ENCODE measurements at regions not wholly inside any gene's neighbourhood (a gene's known extent, or its start where the extent isn't known, plus 50 kb on each side); places are given as distances from the start of the nearest gene placed in this dataset.

- Histone ChIP-seq H2AFZ (no peak overlapping the region), H3K9me2 (ENCODE audit: insufficient read depth) (no peaks in the 10 kb centered on the region), H3K27ac (ENCODE audit: low read depth) (no peak overlapping the region), H3K4me1 (ENCODE audit: insufficient read depth) (no peaks in the 10 kb centered on the region), H3F3A (replicated peaks; ENCODE audit: low read depth) (no peaks in the 10 kb centered on the region), H4K20me1 (replicated peaks; ENCODE audit: insufficient read depth) (no peaks in the 10 kb centered on the region), H3K36me3 (ENCODE audit: insufficient read depth) (no peaks in the 10 kb centered on the region), H3K4me2 (no peak overlapping the region), H3K27me3 (ENCODE audit: insufficient read depth) (no peaks in the 10 kb centered on the region), H3K4me3 (no peak overlapping the region), H3K79me2 (replicated peaks; ENCODE audit: insufficient read depth) (no peaks in the 10 kb centered on the region)
- ATAC-seq: no peak
- no peaks in the 10 kb centered on the region for H3K4me1 Mint-ChIP-seq
- H3K27ac Mint-ChIP-seq: no peak overlapping the region
- TF ChIP-seq CTCF (conservative IDR thresholded peaks at IDR 0.05; ENCODE audit: low read depth in 2 of 2): no peak
- no peak for TF ChIP-seq CREB1 (CRISPR knock-in tag; IDR thresholded peaks at IDR 0.05; ENCODE audit: low read depth)
- peaks cover 1% of the 10 kb centered on the region for H3K27me3 Mint-ChIP-seq (ENCODE audit: insufficient read depth, low read depth, poor library complexity)
- peaks cover 3% of the 10 kb centered on the region; the same call in 2 of the 3 replicates for H3K9me3 Mint-ChIP-seq
- no peak overlapping the region for H3K4me3 Mint-ChIP-seq
- no peak for DNase-seq (ENCODE audit: low spot score)
- no peaks in the 10 kb centered on the region; the same call in 2 of the 3 replicates for H3K36me3 Mint-ChIP-seq (ENCODE audit: low read depth)
Observed at GRCh38 chr7:46930366-46930765, 651.5 kb downstream of the TNS3 start.

DNA sequence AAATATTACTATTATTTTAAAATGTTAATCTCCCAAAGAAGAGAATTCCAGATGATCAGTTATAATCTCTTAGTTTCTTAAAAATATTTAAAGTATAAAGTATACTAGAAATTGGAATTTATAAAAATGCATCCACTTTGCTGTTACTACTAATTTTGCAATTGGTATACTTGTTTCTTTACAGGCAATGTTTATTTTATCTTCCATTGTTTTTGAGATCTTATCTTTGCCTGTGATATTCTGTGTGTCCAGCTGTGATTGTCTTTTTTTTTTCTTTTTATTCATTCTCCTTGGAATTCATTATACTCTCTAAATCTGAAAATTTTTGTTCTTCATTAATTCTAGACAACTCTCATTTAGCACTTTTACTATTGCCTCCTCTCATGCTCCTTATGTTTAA lies 652.6 kb downstream of the TNS3 start:
- no peaks in the 10 kb centered on the region for H3K9me2 ChIP-seq (ENCODE audit: insufficient read depth)
- no peaks in the 10 kb centered on the region for H3F3A ChIP-seq (replicated peaks; ENCODE audit: low read depth)
- no peaks in the 10 kb centered on the region for H3K4me1 ChIP-seq (ENCODE audit: insufficient read depth)
- H3K4me2 ChIP-seq: no peak overlapping the region
- no peaks in the 10 kb centered on the region for H3K36me3 ChIP-seq (ENCODE audit: insufficient read depth)
- H2AFZ ChIP-seq: no peak overlapping the region
- H3K27me3 Mint-ChIP-seq (ENCODE audit: insufficient read depth, low read depth, poor library complexity): peaks cover 1% of the 10 kb centered on the region
- no peak overlapping the region for H3K27ac Mint-ChIP-seq
- H3K4me3 ChIP-seq: no peak overlapping the region
- no peak overlapping the region for H3K4me3 Mint-ChIP-seq
- no peaks in the 10 kb centered on the region; the same call in 1 of the 3 replicates for H3K36me3 Mint-ChIP-seq (ENCODE audit: low read depth)
- H3K79me2 ChIP-seq (replicated peaks; ENCODE audit: insufficient read depth): no peaks in the 10 kb centered on the region
- ATAC-seq (no peak), DNase-seq (ENCODE audit: low spot score) (no peak)
- peaks cover 10% of the 10 kb centered on the region; the same call in 2 of the 3 replicates for H3K9me3 Mint-ChIP-seq
- no peaks in the 10 kb centered on the region for H3K27me3 ChIP-seq (ENCODE audit: insufficient read depth)
- no peaks in the 10 kb centered on the region for H3K4me1 Mint-ChIP-seq
- H3K27ac ChIP-seq (ENCODE audit: low read depth): no peak overlapping the region
- H4K20me1 ChIP-seq (replicated peaks; ENCODE audit: insufficient read depth): no peaks in the 10 kb centered on the region
- TF ChIP-seq STAT1 (IDR thresholded peaks at IDR 0.05; ENCODE audit: unreplicated experiment): no peak
- no peak for TF ChIP-seq EZH2 (IDR thresholded peaks at IDR 0.05; ENCODE audit: low read depth, unreplicated experiment)
- TF ChIP-seq CREB1 (CRISPR knock-in tag; IDR thresholded peaks at IDR 0.05; ENCODE audit: low read depth): no peak
- no peak for TF ChIP-seq NANOG (IDR thresholded peaks at IDR 0.05; ENCODE audit: borderline replicate concordance)
- TF ChIP-seq, protein P1, sequence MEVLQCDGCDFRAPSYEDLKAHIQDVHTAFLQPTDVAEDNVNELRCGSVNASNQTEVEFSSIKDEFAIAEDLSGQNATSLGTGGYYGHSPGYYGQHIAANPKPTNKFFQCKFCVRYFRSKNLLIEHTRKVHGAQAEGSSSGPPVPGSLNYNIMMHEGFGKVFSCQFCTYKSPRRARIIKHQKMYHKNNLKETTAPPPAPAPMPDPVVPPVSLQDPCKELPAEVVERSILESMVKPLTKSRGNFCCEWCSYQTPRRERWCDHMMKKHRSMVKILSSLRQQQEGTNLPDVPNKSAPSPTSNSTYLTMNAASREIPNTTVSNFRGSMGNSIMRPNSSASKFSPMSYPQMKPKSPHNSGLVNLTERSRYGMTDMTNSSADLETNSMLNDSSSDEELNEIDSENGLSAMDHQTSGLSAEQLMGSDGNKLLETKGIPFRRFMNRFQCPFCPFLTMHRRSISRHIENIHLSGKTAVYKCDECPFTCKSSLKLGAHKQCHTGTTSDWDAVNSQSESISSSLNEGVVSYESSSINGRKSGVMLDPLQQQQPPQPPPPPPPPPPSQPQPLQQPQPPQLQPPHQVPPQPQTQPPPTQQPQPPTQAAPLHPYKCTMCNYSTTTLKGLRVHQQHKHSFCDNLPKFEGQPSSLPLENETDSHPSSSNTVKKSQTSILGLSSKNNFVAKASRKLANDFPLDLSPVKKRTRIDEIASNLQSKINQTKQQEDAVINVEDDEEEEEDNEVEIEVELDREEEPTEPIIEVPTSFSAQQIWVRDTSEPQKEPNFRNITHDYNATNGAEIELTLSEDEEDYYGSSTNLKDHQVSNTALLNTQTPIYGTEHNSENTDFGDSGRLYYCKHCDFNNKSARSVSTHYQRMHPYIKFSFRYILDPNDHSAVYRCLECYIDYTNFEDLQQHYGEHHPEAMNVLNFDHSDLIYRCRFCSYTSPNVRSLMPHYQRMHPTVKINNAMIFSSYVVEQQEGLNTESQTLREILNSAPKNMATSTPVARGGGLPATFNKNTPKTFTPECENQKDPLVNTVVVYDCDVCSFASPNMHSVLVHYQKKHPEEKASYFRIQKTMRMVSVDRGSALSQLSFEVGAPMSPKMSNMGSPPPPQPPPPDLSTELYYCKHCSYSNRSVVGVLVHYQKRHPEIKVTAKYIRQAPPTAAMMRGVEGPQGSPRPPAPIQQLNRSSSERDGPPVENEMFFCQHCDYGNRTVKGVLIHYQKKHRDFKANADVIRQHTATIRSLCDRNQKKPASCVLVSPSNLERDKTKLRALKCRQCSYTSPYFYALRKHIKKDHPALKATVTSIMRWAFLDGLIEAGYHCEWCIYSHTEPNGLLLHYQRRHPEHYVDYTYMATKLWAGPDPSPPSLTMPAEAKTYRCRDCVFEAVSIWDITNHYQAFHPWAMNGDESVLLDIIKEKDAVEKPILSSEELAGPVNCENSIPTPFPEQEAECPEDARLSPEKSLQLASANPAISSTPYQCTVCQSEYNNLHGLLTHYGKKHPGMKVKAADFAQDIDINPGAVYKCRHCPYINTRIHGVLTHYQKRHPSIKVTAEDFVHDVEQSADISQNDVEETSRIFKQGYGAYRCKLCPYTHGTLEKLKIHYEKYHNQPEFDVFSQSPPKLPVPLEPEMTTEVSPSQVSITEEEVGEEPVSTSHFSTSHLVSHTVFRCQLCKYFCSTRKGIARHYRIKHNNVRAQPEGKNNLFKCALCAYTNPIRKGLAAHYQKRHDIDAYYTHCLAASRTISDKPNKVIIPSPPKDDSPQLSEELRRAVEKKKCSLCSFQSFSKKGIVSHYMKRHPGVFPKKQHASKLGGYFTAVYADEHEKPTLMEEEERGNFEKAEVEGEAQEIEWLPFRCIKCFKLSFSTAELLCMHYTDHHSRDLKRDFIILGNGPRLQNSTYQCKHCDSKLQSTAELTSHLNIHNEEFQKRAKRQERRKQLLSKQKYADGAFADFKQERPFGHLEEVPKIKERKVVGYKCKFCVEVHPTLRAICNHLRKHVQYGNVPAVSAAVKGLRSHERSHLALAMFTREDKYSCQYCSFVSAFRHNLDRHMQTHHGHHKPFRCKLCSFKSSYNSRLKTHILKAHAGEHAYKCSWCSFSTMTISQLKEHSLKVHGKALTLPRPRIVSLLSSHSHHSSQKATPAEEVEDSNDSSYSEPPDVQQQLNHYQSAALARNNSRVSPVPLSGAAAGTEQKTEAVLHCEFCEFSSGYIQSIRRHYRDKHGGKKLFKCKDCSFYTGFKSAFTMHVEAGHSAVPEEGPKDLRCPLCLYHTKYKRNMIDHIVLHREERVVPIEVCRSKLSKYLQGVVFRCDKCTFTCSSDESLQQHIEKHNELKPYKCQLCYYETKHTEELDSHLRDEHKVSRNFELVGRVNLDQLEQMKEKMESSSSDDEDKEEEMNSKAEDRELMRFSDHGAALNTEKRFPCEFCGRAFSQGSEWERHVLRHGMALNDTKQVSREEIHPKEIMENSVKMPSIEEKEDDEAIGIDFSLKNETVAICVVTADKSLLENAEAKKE (CRISPR knock-in tag; IDR thresholded peaks at IDR 0.05): no peak
- TF ChIP-seq ETS1 (IDR thresholded peaks at IDR 0.05): no peak
- TF ChIP-seq ZNF331 (CRISPR knock-in tag; IDR thresholded peaks at IDR 0.05; ENCODE audit: low read depth): no peak
- TF ChIP-seq REST (IDR thresholded peaks at IDR 0.05; ENCODE audit: unreplicated experiment): no peak
